H9 (cell line): ENCODE measurements at regions not wholly inside any gene's neighbourhood (a gene's known extent, or its start where the extent isn't known, plus 50 kb on each side); places are given as distances from the start of the nearest gene placed in this dataset.

Experiments
- DNase-seq: peaks from one replicate; pipeline ENCODE4 v3.0.0-alpha.2; 2017
- H2AFZ ChIP-seq: one replicate; pipeline ENCODE4 v1.6.1; 2013; ENCODE audit warnings: mild to moderate bottlenecking, low read length, control low read depth, moderate library complexity
- H2AK5ac ChIP-seq: 2 replicates; pipeline ENCODE4 v1.6.1; 2013; ENCODE audit warnings: low read length, control low read depth, mixed read lengths; ENCODE audit not compliant: insufficient read length
- H2BK120ac ChIP-seq: one replicate; pipeline ENCODE4 v1.6.1; 2013; ENCODE audit warnings: low read depth, mild to moderate bottlenecking, low read length, control low read depth, inconsistent platforms; ENCODE audit not compliant: poor library complexity, severe bottlenecking
- H2BK12ac ChIP-seq: 2 replicates; pipeline ENCODE4 v1.6.1; 2013; ENCODE audit warnings: low read length, control low read depth, mixed read lengths, low read depth; ENCODE audit not compliant: insufficient read length
- H2BK15ac ChIP-seq: 2 replicates; pipeline ENCODE4 v1.6.1; 2013; ENCODE audit warnings: low read depth, low read length, control low read depth
- H2BK20ac ChIP-seq: one replicate; pipeline ENCODE4 v1.6.1; 2013; ENCODE audit warnings: low read depth, mild to moderate bottlenecking, low read length, control low read depth, inconsistent platforms; ENCODE audit not compliant: poor library complexity, severe bottlenecking
- H2BK5ac ChIP-seq: 2 replicates; pipeline ENCODE4 v1.6.1; 2013; ENCODE audit warnings: low read length, control low read depth, mixed read lengths; ENCODE audit not compliant: insufficient read length
- H3K14ac ChIP-seq: 2 replicates; pipeline ENCODE4 v1.6.1; 2013; ENCODE audit warnings: low read length, control low read depth; ENCODE audit not compliant: insufficient read depth
- H3K18ac ChIP-seq: 2 replicates; pipeline ENCODE4 v1.6.1; 2013; ENCODE audit warnings: low read depth, mild to moderate bottlenecking, mixed read lengths, low read length, control low read depth; ENCODE audit not compliant: insufficient read length
- H3K23ac ChIP-seq: 2 replicates; pipeline ENCODE4 v1.6.1; 2013; ENCODE audit warnings: low read length, control low read depth, mixed read lengths, low read depth; ENCODE audit not compliant: insufficient read length
- H3K23me2 ChIP-seq: 2 replicates; pipeline ENCODE4 v1.6.1; 2013; ENCODE audit warnings: low read depth, mild to moderate bottlenecking, mixed read lengths, low read length, control low read depth; ENCODE audit not compliant: insufficient read length, poor library complexity, severe bottlenecking
- H3K27ac ChIP-seq: 2 replicates; pipeline ENCODE4 v1.5.1; 2013; ENCODE audit warnings: low read length, control low read depth, mixed read lengths, low read depth; ENCODE audit not compliant: insufficient read length
- H3K27me3 ChIP-seq: 2 replicates; pipeline ENCODE4 v1.6.1; 2013; ENCODE audit warnings: low read length, control low read depth, inconsistent platforms; ENCODE audit not compliant: insufficient read depth
- H3K4ac ChIP-seq: 2 replicates; pipeline ENCODE4 v1.6.1; 2013; ENCODE audit warnings: low read depth, mild to moderate bottlenecking, control low read depth, inconsistent platforms, low read length, moderate library complexity
- H3K4me1 ChIP-seq: 2 replicates; pipeline ENCODE4 v1.6.1; 2013; ENCODE audit warnings: low read length, control low read depth, inconsistent platforms; ENCODE audit not compliant: insufficient read depth
- H3K4me2 ChIP-seq: 2 replicates; pipeline ENCODE4 v1.6.1; 2013; ENCODE audit warnings: low read length, control low read depth, mixed read lengths; ENCODE audit not compliant: insufficient read length, insufficient read depth
- H3K56ac ChIP-seq: 2 replicates; pipeline ENCODE4 v1.6.1; 2013; ENCODE audit warnings: low read depth, mild to moderate bottlenecking, mixed read lengths, low read length, control low read depth; ENCODE audit not compliant: insufficient read length
- H3K79me1 ChIP-seq: 2 replicates; pipeline ENCODE4 v1.6.1; 2013; ENCODE audit warnings: low read depth, mild to moderate bottlenecking, moderate library complexity, low read length, control low read depth, inconsistent platforms; ENCODE audit not compliant: insufficient read depth, poor library complexity, severe bottlenecking
- H3K79me2 ChIP-seq: 2 replicates; pipeline ENCODE4 v1.6.1; 2013; ENCODE audit warnings: low read length, control low read depth, inconsistent platforms; ENCODE audit not compliant: insufficient read depth
- H3K9ac ChIP-seq: 2 replicates; pipeline ENCODE4 v1.6.1; 2013; ENCODE audit warnings: low read length, control low read depth, mixed read lengths; ENCODE audit not compliant: insufficient read length; ENCODE audit errors: extremely low read depth
- H3K9me3 ChIP-seq: one replicate; pipeline ENCODE4 v1.6.1; 2013; ENCODE audit warnings: low read depth, low read length, inconsistent platforms; ENCODE audit not compliant: control insufficient read depth
- H3T11ph ChIP-seq: one replicate; pipeline ENCODE4 v1.6.1; 2013; ENCODE audit warnings: mild to moderate bottlenecking, low read length, control low read depth, inconsistent platforms
- H4K20me1 ChIP-seq: one replicate; pipeline ENCODE4 v1.6.1; 2013; ENCODE audit not compliant: control insufficient read depth, insufficient read length, insufficient read depth
- H4K5ac ChIP-seq: 2 replicates; pipeline ENCODE4 v1.6.1; 2013; ENCODE audit warnings: low read depth, mild to moderate bottlenecking, mixed read lengths, low read length, control low read depth; ENCODE audit not compliant: insufficient read length
- H4K8ac ChIP-seq: replicated peaks from 2 replicates; pipeline ENCODE4 v1.6.1; 2013; ENCODE audit warnings: low read length, control low read depth, mixed read lengths, low read depth; ENCODE audit not compliant: insufficient read length
- H4K91ac ChIP-seq: 2 replicates; pipeline ENCODE4 v1.6.1; 2013; ENCODE audit warnings: low read depth, mild to moderate bottlenecking, moderate library complexity, mixed read lengths, low read length, control low read depth; ENCODE audit not compliant: insufficient read length
- H3K27ac Mint-ChIP-seq, 3 experiments: 2 replicates in 2 of 3; 3 replicates in 1 of 3; pipeline ENCODE4 v1.8.0; 2020 to 2021; ENCODE audit warnings: mixed read lengths in 3 of 3, mild to moderate bottlenecking in 1 of 3, moderate library complexity in 1 of 3
- H3K27me3 Mint-ChIP-seq: 2 replicates; pipeline ENCODE4 v1.8.0; 2021; ENCODE audit warnings: low read depth, mild to moderate bottlenecking, moderate library complexity, mixed read lengths
- H3K36me3 Mint-ChIP-seq, 3 experiments: 2 replicates in 2 of 3; 3 replicates in 1 of 3; pipeline ENCODE4 v1.8.0; 2020 to 2021; ENCODE audit warnings: low read depth in 3 of 3, mixed read lengths in 3 of 3; ENCODE audit not compliant: insufficient read depth in 1 of 3
- H3K4me1 Mint-ChIP-seq, 2 experiments: 2 replicates each; pipeline ENCODE4 v1.8.0; 2020; ENCODE audit warnings: mixed read lengths in 2 of 2
- H3K4me3 Mint-ChIP-seq, 2 experiments: 2 replicates in 1 of 2; 3 replicates in 1 of 2; pipeline ENCODE4 v1.8.0; 2020 to 2021; ENCODE audit warnings: mild to moderate bottlenecking in 2 of 2, mixed read lengths in 2 of 2, moderate library complexity in 1 of 2
- H3K9me3 Mint-ChIP-seq, 2 experiments: 2 replicates in 1 of 2; 3 replicates in 1 of 2; pipeline ENCODE4 v1.8.0; 2020; ENCODE audit warnings: mild to moderate bottlenecking in 2 of 2, mixed read lengths in 2 of 2, moderate library complexity in 1 of 2
- CTCF ChIP-seq: fragments of 200-600 bp; sonication (generic); conservative IDR thresholded peaks from 3 replicates; pipeline ENCODE4 v1.8.0; 2021; ENCODE audit warnings: antibody characterized with exemption, mild to moderate bottlenecking
- WGBS: extraction: QIAGEN DNeasy Blood & Tissue Kit; methylation state at CpG from one replicate; pipeline ENCODE4 v1.1.7; 2013; ENCODE audit warnings: missing lambda C conversion rate, low lambda C conversion rate, mixed read lengths; ENCODE audit not compliant: insufficient read length; ENCODE audit errors: extremely low coverage; 5-methylcytosine and 5-hydroxymethylcytosine counted together

- Histone ChIP-seq H2BK15ac (no peak overlapping the region), H3K4me2 (no peak overlapping the region), H3K14ac (no peak overlapping the region), H3K56ac (no peak overlapping the region), H3K23me2 (no peaks in the 10 kb centered on the region), H3K79me2 (no peaks in the 10 kb centered on the region), H2BK5ac (no peak overlapping the region), H4K91ac (no peak overlapping the region), H3K27ac (no peak overlapping the region), H2BK120ac (no peak overlapping the region), H3K4me1 (no peaks in the 10 kb centered on the region), H3K27me3 (no peaks in the 10 kb centered on the region), H4K20me1 (no peaks in the 10 kb centered on the region), H3K9ac (no peak overlapping the region), H3T11ph (no peak overlapping the region), H2AFZ (no peak overlapping the region), H2BK12ac (no peak overlapping the region), H3K9me3 (no peaks in the 10 kb centered on the region), H3K4ac (no peak overlapping the region), H2AK5ac (no peak overlapping the region), H4K8ac (no peak overlapping the region), H4K5ac (no peak overlapping the region), H3K18ac (no peak overlapping the region), H2BK20ac (no peak overlapping the region), H3K23ac (no peak overlapping the region), H3K79me1 (no peaks in the 10 kb centered on the region)
- no peak overlapping the region for H3K4me3 Mint-ChIP-seq
- H3K27me3 Mint-ChIP-seq: no peaks in the 10 kb centered on the region
- no peak overlapping the region for H3K27ac Mint-ChIP-seq
- H3K36me3 Mint-ChIP-seq: no peaks in the 10 kb centered on the region
- TF ChIP-seq CTCF: no peak
- no peaks in the 10 kb centered on the region for H3K9me3 Mint-ChIP-seq
- DNase-seq: no peak
- WGBS: no CpG with 5 or more reads among the region's 2 CpGs
- H3K4me1 Mint-ChIP-seq: no peaks in the 10 kb centered on the region
Measured at GRCh38 chr5:23629396-23629795, 122.0 kb downstream of the PRDM9 start.
